SH-SY5Y (cell line): ENCODE measurements at regions not wholly inside any gene's neighbourhood (a gene's known extent, or its start where the extent isn't known, plus 50 kb on each side); places are given as distances from the start of the nearest gene placed in this dataset.

Experiments
- GATA2 ChIP-seq: IDR thresholded peaks from 2 replicates; pipeline ENCODE4 v1.6.1; 2011; ENCODE audit warnings: mild to moderate bottlenecking, low read depth, low read length
- GATA3 ChIP-seq: IDR thresholded peaks from 2 replicates; pipeline ENCODE4 v1.6.1; 2011; ENCODE audit warnings: low read depth, mild to moderate bottlenecking, low read length, moderate library complexity

DNA sequence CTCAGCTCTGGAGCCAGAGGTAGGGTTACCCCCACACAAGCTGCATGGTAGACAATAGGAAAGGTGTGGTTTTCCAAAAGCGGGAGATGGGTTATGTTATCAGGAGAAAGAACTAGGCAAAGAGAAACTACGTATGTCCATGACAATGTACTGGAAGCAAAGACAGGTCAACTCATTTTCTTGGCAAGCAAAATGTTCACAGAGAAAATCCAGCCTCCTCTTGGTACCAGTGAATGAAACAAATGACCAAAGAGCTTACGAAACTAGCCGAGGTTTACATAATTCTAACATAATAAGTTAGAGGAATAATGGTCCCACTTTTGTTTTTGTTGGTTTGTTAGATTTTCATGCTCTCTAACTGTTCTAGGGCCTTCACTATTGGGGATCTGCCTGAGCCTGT, 338.1 kb upstream of the TGFBR2 start:
- TF ChIP-seq GATA2 (no peak), GATA3 (no peak)
